ENCODE measurements at regions not wholly inside any gene's neighbourhood (a gene's known extent, or its start where the extent isn't known, plus 50 kb on each side); places are given as distances from the start of the nearest gene placed in this dataset.

DNA sequence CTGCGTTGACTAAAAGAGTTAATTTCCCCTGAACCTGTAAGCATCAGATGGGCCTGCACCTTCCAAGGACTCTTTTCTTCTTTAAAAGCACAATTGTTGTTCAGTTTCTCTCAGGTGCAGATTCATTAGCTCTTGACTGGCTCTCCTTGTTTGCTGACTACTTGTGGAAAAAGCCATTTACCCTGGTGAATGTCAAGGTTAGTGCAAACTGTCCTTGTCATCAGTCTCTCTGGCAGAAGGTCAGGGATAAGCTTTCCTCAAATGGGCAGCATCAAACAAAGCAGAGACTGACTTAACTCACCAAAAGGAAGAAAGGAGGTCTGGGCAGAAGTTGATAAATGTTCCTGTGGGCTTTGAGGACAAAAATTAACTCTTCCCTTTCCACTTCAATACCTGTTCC is 922.7 kb downstream of the BCL11A start:
- Histone ChIP-seq H3K9ac (ENCODE audit: low read length) (no peak overlapping the region), H3K27ac (ENCODE audit: low read length) (no peak overlapping the region)

DNA sequence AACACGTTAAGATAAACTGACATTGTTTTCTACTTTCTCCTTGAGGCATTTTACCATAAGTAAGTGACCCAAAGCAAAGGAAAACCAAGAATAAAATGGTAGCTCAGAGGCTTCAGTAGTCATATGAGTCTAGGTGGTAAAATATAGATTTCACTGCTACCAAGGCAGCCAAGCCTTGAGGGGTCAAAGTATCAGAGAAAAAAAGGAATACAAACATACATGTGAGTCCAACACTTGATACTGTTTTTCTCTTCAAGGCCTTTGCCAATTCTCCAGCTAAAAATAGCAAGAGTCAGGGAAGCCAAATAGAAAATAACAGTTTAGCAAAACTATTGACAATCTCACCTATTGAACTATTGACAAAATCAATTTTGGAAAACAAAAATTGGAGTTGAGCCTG is 925.9 kb downstream of the BCL11A start:
- Histone ChIP-seq H3K36me3 (ENCODE audit: control insufficient read depth, low read depth, low read length) (no peaks in the 10 kb centered on the region), H3K9me3 (ENCODE audit: control insufficient read depth, low read depth, low read length) (no peaks in the 10 kb centered on the region), H3K27ac (ENCODE audit: low read length) (no peak overlapping the region)

More for the DNA sequence above, 922.7 kb downstream of the BCL11A start:
- no peaks in the 10 kb centered on the region for H3K36me3 ChIP-seq (ENCODE audit: control insufficient read depth, low read depth, low read length)
- no peaks in the 10 kb centered on the region for H3K4me1 ChIP-seq (ENCODE audit: control insufficient read depth, low read depth, low read length)
- H3K4me3 ChIP-seq (ENCODE audit: low read length) = no peak overlapping the region
- H3K9me3 ChIP-seq (ENCODE audit: control insufficient read depth, low read depth, low read length) = no peaks in the 10 kb centered on the region
- no peaks in the 10 kb centered on the region for H3K27me3 ChIP-seq (ENCODE audit: control insufficient read depth, insufficient read depth, low read length)

DNA sequence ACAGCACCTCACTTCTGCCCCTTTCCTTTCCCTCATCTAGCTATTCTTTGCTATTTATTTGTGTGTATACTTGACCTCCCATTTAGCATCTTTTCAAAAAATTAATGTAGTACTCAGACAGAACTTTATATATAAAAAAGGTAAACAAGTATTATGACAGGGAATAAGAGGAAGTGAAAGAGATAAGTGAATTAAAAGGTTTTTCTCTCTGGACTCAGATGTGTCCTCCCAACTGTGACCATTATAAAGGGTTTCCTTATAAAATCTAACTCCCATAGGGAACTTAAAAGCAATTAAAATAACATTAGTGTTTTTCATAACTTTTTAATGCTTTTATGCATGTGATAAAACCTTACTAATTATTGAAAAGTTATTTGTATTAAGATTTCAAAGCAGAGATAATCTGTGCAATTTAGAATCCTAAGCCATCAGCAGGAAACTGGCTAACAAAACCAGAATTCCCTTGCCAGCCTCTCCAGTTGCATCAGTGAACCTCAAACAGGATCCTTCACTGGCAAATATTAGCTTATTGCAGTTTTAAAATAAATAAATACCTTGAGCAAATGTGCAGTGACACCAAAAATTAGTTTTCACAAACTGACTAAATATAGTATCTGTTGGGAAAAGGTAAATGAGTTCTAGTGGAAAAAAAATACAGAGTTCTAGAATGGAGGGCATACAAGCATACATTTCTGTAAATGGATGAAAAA is 930.7 kb downstream of the BCL11A start:
- Histone ChIP-seq H3K4me3 (ENCODE audit: low read length) (no peak overlapping the region), H3K36me3 (ENCODE audit: control insufficient read depth, low read depth, low read length) (no peaks in the 10 kb centered on the region), H3K9me3 (ENCODE audit: control insufficient read depth, low read depth, low read length) (no peaks in the 10 kb centered on the region), H3K4me1 (ENCODE audit: control insufficient read depth, low read depth, low read length) (no peaks in the 10 kb centered on the region), H3K27me3 (ENCODE audit: control insufficient read depth, insufficient read depth, low read length) (no peaks in the 10 kb centered on the region), H3K9ac (ENCODE audit: low read length) (no peak overlapping the region), H3K27ac (ENCODE audit: low read length) (no peak overlapping the region)

More for the DNA sequence above, 925.9 kb downstream of the BCL11A start:
- Histone ChIP-seq H3K27me3 (ENCODE audit: control insufficient read depth, insufficient read depth, low read length) (no peaks in the 10 kb centered on the region), H3K9ac (ENCODE audit: low read length) (no peak overlapping the region), H3K4me3 (ENCODE audit: low read length) (no peak overlapping the region), H3K4me1 (ENCODE audit: control insufficient read depth, low read depth, low read length) (no peaks in the 10 kb centered on the region)

DNA sequence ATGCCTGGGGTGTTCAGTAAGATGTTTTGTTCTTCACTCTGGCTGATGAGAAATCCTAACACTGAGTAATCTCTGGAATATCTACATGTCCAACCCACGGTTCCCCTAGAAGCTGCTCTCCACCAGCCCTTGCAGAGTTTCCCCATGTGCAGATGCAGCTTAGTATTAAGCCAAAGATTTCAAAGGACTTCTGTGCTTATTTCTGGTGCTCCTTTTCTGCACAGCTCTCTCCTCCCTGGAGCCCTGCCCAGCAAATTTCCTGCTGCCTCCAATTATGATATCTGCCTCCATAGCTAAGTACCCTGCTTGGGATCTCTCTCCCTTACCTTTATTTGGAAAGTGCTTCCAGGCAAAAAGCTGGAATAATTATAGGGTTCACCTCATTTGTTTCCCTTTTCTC is 949.3 kb downstream of the BCL11A start:
- Histone ChIP-seq H3K9me3 (ENCODE audit: control insufficient read depth, low read depth, low read length) (no peaks in the 10 kb centered on the region), H3K36me3 (ENCODE audit: control insufficient read depth, low read depth, low read length) (no peaks in the 10 kb centered on the region), H3K4me3 (ENCODE audit: low read length) (no peak overlapping the region), H3K27me3 (ENCODE audit: control insufficient read depth, insufficient read depth, low read length) (no peaks in the 10 kb centered on the region), H3K27ac (ENCODE audit: low read length) (no peak overlapping the region), H3K9ac (ENCODE audit: low read length) (no peak overlapping the region), H3K4me1 (ENCODE audit: control insufficient read depth, low read depth, low read length) (no peaks in the 10 kb centered on the region)

DNA sequence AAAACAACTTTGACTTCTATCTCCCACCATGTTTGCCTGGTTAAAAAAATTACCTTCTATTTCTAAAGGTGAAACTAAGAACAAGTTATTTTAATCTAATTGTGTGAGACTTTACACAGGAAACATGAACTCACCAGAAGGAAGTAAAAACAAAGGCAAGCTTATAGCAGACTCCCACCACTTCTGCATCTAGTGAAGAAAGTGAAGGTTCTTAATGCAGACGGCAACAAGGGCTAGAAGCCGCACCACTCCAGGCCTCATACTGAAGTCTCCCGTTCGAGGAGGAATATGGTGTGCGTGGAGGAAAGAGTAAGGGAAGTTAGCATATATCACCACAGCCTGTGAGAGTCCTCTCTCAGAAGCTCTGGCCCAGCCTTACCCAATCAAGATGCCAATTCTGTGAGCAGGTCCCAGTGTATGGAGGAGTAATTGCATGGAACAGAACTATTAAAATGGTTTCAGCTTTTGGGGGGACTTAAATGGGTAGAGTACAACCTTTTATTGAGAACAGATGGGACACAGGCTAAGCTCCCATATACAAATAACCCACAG is 958.7 kb downstream of the BCL11A start:
- Histone ChIP-seq H3K27ac (ENCODE audit: low read length) (no peak overlapping the region), H3K4me3 (ENCODE audit: low read length) (no peak overlapping the region), H3K27me3 (ENCODE audit: control insufficient read depth, insufficient read depth, low read length) (no peaks in the 10 kb centered on the region), H3K9me3 (ENCODE audit: control insufficient read depth, low read depth, low read length) (no peaks in the 10 kb centered on the region), H3K9ac (ENCODE audit: low read length) (no peak overlapping the region), H3K36me3 (ENCODE audit: control insufficient read depth, low read depth, low read length) (no peaks in the 10 kb centered on the region), H3K4me1 (ENCODE audit: control insufficient read depth, low read depth, low read length) (no peaks in the 10 kb centered on the region)

DNA sequence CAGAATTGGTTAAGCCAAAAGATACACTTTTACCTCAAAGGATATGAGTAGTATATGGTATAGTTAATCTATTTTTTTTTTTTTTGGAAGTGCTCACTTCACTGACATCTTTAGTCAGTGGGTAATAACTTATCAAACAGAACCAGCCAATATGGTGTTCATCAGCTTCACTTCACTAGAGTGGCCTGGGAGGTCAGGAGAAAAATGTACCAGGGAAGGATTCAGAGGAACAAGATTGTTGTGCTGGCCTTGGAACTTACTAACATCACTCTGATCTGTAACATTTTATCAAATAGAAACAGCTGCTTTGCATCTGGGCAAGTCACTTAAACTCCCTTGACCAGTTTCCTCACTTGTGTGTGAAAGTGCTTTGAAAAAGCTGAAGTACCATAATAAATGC is 962.7 kb downstream of the BCL11A start:
- H3K27ac ChIP-seq (ENCODE audit: low read length) = no peak overlapping the region
- H3K9me3 ChIP-seq (ENCODE audit: control insufficient read depth, low read depth, low read length) = no peaks in the 10 kb centered on the region
- no peaks in the 10 kb centered on the region for H3K36me3 ChIP-seq (ENCODE audit: control insufficient read depth, low read depth, low read length)
- H3K27me3 ChIP-seq (ENCODE audit: control insufficient read depth, insufficient read depth, low read length) = no peaks in the 10 kb centered on the region
- H3K4me1 ChIP-seq (ENCODE audit: control insufficient read depth, low read depth, low read length) = no peaks in the 10 kb centered on the region
- H3K4me3 ChIP-seq (ENCODE audit: low read length) = no peak overlapping the region
- H3K9ac ChIP-seq (ENCODE audit: low read length) = no peak overlapping the region

DNA sequence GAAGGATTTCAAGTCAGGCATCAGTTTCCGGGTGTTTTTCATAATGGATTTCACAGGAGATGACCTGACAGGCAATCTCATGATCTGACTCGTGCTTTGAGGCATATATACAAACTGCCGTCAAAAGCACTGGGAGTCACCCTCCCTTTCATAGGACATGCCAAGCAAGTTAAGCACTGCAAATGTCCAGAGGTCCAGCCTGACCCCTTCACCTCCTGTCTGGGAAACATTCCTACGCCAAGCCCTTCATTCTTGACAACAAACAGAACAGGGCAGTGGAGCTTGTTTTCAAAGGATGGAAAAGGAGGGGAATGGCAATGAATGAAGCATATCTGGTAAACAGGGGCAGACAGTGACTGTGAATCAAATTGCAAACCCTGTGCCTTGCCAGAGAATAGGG is 963.6 kb downstream of the BCL11A start:
- Histone ChIP-seq H3K27ac (ENCODE audit: low read length) (no peak overlapping the region), H3K4me1 (ENCODE audit: control insufficient read depth, low read depth, low read length) (no peaks in the 10 kb centered on the region), H3K9me3 (ENCODE audit: control insufficient read depth, low read depth, low read length) (no peaks in the 10 kb centered on the region), H3K4me3 (ENCODE audit: low read length) (no peak overlapping the region), H3K27me3 (ENCODE audit: control insufficient read depth, insufficient read depth, low read length) (no peaks in the 10 kb centered on the region), H3K9ac (ENCODE audit: low read length) (no peak overlapping the region), H3K36me3 (ENCODE audit: control insufficient read depth, low read depth, low read length) (no peaks in the 10 kb centered on the region)

DNA sequence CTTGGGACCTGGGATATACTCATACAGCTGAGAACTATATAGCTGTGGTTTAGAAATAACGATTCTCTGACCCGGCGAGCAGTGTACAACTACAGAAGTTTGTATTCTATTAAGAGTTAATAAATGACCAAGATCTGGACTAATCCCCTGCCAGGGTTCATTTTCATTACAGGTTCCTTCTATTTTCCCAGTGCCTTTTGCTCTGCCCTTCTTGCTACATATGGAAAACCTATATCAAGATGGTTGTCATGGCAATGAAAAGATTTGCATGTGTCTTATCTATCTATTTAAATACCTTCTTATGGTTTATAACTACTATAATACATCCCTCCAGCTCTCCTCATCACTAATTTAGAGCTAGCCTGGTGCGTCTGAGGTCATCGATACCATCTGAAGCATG is 965.2 kb downstream of the BCL11A start:
- no peak overlapping the region for H3K9ac ChIP-seq (ENCODE audit: low read length)
- no peak overlapping the region for H3K4me3 ChIP-seq (ENCODE audit: low read length)
- H3K9me3 ChIP-seq (ENCODE audit: control insufficient read depth, low read depth, low read length) = no peaks in the 10 kb centered on the region
- H3K27ac ChIP-seq (ENCODE audit: low read length) = no peak overlapping the region
- no peaks in the 10 kb centered on the region for H3K27me3 ChIP-seq (ENCODE audit: control insufficient read depth, insufficient read depth, low read length)
- H3K36me3 ChIP-seq (ENCODE audit: control insufficient read depth, low read depth, low read length) = no peaks in the 10 kb centered on the region
- H3K4me1 ChIP-seq (ENCODE audit: control insufficient read depth, low read depth, low read length) = no peaks in the 10 kb centered on the region

DNA sequence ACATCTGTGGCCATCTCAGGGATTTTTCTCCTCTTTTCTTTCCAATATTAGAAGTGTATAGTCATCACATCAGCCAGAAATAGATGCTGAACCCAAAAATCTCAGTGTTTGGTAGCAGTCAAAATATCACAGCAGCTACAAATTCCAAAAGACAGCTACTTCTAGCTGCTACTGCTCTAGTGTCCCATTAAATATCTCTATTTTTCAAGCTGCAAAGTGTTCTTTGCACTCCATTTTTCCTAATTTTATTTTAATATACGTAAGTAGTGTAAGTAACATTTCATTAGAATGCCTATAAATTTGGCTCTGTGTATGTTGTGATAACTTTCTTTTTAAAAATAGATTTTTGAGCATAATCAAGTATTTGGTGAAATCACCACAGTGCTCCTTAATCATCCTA is 967.3 kb downstream of the BCL11A start:
- H3K9ac ChIP-seq (ENCODE audit: low read length) = no peak overlapping the region
- no peaks in the 10 kb centered on the region for H3K27me3 ChIP-seq (ENCODE audit: control insufficient read depth, insufficient read depth, low read length)
- no peaks in the 10 kb centered on the region for H3K36me3 ChIP-seq (ENCODE audit: control insufficient read depth, low read depth, low read length)
- no peaks in the 10 kb centered on the region for H3K9me3 ChIP-seq (ENCODE audit: control insufficient read depth, low read depth, low read length)
- no peak overlapping the region for H3K27ac ChIP-seq (ENCODE audit: low read length)
- no peaks in the 10 kb centered on the region for H3K4me1 ChIP-seq (ENCODE audit: control insufficient read depth, low read depth, low read length)
- H3K4me3 ChIP-seq (ENCODE audit: low read length) = no peak overlapping the region

DNA sequence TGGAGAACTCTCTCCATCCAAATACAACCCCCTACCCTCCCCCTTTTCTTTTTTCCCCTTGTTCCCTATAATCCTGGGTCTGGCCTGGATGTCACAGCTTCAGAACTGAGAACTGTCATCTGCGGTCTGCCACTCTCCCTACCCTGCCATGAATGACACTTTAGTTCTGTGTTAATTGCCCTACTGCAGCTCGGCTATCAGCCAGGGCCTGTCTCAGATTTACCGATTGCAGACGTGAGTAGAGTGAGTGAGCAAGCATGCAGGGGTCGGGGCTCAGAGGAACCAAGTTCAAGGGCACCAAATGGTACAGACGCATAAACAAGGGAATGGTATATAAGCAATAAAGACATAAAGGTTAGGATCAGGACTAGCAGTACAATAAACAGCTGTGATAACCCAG is 967.8 kb downstream of the BCL11A start:
- Histone ChIP-seq H3K27ac (ENCODE audit: low read length) (no peak overlapping the region), H3K36me3 (ENCODE audit: control insufficient read depth, low read depth, low read length) (no peaks in the 10 kb centered on the region), H3K9ac (ENCODE audit: low read length) (no peak overlapping the region), H3K9me3 (ENCODE audit: control insufficient read depth, low read depth, low read length) (no peaks in the 10 kb centered on the region), H3K4me3 (ENCODE audit: low read length) (no peak overlapping the region), H3K4me1 (ENCODE audit: control insufficient read depth, low read depth, low read length) (no peaks in the 10 kb centered on the region), H3K27me3 (ENCODE audit: control insufficient read depth, insufficient read depth, low read length) (no peaks in the 10 kb centered on the region)

DNA sequence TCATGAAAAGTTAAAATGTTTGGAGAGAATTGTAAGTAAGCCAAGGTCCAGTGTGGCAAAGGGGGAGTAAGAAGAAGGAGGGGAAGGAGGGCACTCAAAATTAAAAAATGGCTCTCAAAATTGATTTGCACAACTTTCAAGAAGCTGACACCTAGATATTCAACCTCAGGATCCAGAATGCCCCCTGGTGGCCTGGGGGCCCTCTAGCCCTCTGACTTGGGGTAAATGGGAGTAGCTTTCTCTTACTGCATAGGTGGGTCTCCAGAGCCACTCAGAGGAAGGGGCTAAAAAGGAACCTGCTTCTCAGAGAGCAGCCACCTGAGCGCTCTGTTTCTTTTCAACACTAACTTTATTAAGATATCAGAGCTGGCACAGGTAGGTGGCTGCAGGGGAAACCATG is 968.5 kb downstream of the BCL11A start:
- Histone ChIP-seq H3K9me3 (ENCODE audit: control insufficient read depth, low read depth, low read length) (no peaks in the 10 kb centered on the region), H3K27me3 (ENCODE audit: control insufficient read depth, insufficient read depth, low read length) (no peaks in the 10 kb centered on the region), H3K4me1 (ENCODE audit: control insufficient read depth, low read depth, low read length) (no peaks in the 10 kb centered on the region), H3K9ac (ENCODE audit: low read length) (no peak overlapping the region), H3K36me3 (ENCODE audit: control insufficient read depth, low read depth, low read length) (no peaks in the 10 kb centered on the region), H3K27ac (ENCODE audit: low read length) (no peak overlapping the region), H3K4me3 (ENCODE audit: low read length) (no peak overlapping the region)

DNA sequence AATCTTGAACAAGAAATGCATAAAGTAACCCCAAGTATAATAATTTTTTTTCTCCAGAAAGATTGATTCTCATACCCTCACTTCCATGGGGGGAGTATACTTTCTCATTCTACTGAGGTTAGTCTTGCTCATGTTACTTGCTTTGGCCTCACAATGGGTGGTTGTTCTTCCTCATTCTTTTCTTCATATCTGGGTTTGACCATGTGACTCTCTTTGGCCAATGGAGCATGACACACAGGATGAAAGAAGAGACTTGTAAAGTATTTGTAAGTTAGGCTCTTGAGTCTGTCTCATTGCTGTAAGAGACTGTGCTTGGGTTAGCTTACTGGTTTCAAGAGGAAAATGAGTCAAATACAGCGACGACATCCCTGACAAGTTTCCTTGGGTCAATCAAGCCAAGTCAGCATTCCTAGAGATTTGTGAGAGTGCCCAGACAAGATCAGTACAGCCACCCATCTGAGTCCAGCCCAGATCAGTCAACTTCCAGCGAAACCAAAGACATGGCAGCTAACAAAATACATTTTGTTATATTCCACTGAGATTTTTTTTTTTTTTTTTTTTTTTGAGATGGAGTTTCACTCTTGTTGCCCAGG is 970.2 kb downstream of the BCL11A start:
- no peaks in the 10 kb centered on the region for H3K9me3 ChIP-seq (ENCODE audit: control insufficient read depth, low read depth, low read length)
- no peak overlapping the region for H3K27ac ChIP-seq (ENCODE audit: low read length)
- H3K36me3 ChIP-seq (ENCODE audit: control insufficient read depth, low read depth, low read length) = no peaks in the 10 kb centered on the region
- no peak overlapping the region for H3K9ac ChIP-seq (ENCODE audit: low read length)
- no peaks in the 10 kb centered on the region for H3K27me3 ChIP-seq (ENCODE audit: control insufficient read depth, insufficient read depth, low read length)
- H3K4me3 ChIP-seq (ENCODE audit: low read length) = no peak overlapping the region
- H3K4me1 ChIP-seq (ENCODE audit: control insufficient read depth, low read depth, low read length) = no peaks in the 10 kb centered on the region

Measured in iPS-18a (cell line).